ENCODE measurements at regions not wholly inside any gene's neighbourhood (a gene's known extent, or its start where the extent isn't known, plus 50 kb on each side); places are given as distances from the start of the nearest gene placed in this dataset.
"Not testable (repeated sequence)": the region's sequence is repeated elsewhere in the genome, so short reads cannot be mapped to it uniquely, and the experiment has no call there.

DNA sequence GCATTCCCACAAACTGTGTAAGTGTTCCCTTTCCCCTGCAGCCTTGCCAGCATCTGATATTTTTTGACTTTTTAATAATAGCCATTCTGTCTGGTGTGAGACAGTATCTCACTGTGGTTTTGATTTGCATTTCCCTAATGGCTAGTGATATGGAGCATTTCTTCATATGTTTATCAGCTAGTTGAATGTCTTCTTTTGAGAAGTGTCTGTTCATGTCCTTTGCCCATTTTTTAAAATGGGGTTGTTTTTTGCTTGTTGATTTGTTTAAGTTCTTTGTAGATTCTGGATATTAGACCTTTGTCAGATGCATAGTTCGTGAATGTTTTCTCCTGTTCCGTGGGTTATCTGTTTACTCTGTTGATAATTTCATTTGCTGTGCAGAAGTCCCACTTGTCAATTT, 492.8 kb downstream of the JRKL start:
- H3K9me1 ChIP-seq (replicated peaks; ENCODE audit: control insufficient read depth, extremely low read depth, insufficient read depth, low read length); POLR2A ChIA-PET; FAIRE-seq; H4K20me1 ChIP-seq (replicated peaks; ENCODE audit: control insufficient read depth, extremely low read depth, insufficient read depth, low read length); CTCF ChIA-PET; H3K4me2 ChIP-seq (ENCODE audit: insufficient read depth, low read length); intact Hi-C loops (cut with micrococcal nuclease); DNase-seq (ENCODE audit: low read depth, low spot score); H3K36me3 ChIP-seq (ENCODE audit: control insufficient read depth in 2 of 2, extremely low read depth in 1 of 2, insufficient read depth in 2 of 2, low read length in 2 of 2); H3K4me3 ChIP-seq (replicated peaks in 1 of 3; ENCODE audit: insufficient read depth in 1 of 3, low read depth in 1 of 3, low read length in 3 of 3); H3K9ac ChIP-seq (replicated peaks; ENCODE audit: extremely low read depth, insufficient read depth, low read length); H3K27me3 ChIP-seq (ENCODE audit: control insufficient read depth in 2 of 2, insufficient read depth in 2 of 2, low read length in 2 of 2); H2AFZ ChIP-seq (ENCODE audit: low read depth, low read length); dilution Hi-C loops (cut with MboI; ENCODE audit: extremely low pct_ligation_motif_present, low sequenced_read_pairs); BruUV-seq (replicated peaks); H3K9me3 ChIP-seq (replicated peaks; ENCODE audit: control insufficient read depth, insufficient read depth, low read length); H3K27ac ChIP-seq (ENCODE audit: insufficient read depth, low read depth, low read length); H3K79me2 ChIP-seq (ENCODE audit: control insufficient read depth, insufficient read depth, low read length); H3K4me1 ChIP-seq (ENCODE audit: control insufficient read depth, extremely low read depth, insufficient read depth, low read length): not testable (repeated sequence)

GRCh38 chr11:96885405-96885804, 495.6 kb downstream of the JRKL start:
- FAIRE-seq (no peak), DNase-seq (ENCODE audit: low read depth, low spot score) (no peak)
- Histone ChIP-seq H3K27ac (ENCODE audit: insufficient read depth, low read depth, low read length) (no peak overlapping the region), H3K79me2 (ENCODE audit: control insufficient read depth, insufficient read depth, low read length) (no peaks in the 10 kb centered on the region), H3K9me3 (replicated peaks; ENCODE audit: control insufficient read depth, insufficient read depth, low read length) (no peaks in the 10 kb centered on the region), H3K36me3 (ENCODE audit: control insufficient read depth in 2 of 2, extremely low read depth in 1 of 2, insufficient read depth in 2 of 2, low read length in 2 of 2) (no peaks in the 10 kb centered on the region), H3K4me2 (ENCODE audit: insufficient read depth, low read length) (no peak overlapping the region), H3K9ac (replicated peaks; ENCODE audit: extremely low read depth, insufficient read depth, low read length) (no peak overlapping the region), H3K4me3 (replicated peaks in 1 of 3; ENCODE audit: insufficient read depth in 1 of 3, low read depth in 1 of 3, low read length in 3 of 3) (no peak overlapping the region), H2AFZ (ENCODE audit: low read depth, low read length) (no peak overlapping the region), H4K20me1 (replicated peaks; ENCODE audit: control insufficient read depth, extremely low read depth, insufficient read depth, low read length) (no peaks in the 10 kb centered on the region), H3K27me3 (ENCODE audit: control insufficient read depth in 2 of 2, insufficient read depth in 2 of 2, low read length in 2 of 2) (no peaks in the 10 kb centered on the region), H3K9me1 (replicated peaks; ENCODE audit: control insufficient read depth, extremely low read depth, insufficient read depth, low read length) (no peaks in the 10 kb centered on the region), H3K4me1 (ENCODE audit: control insufficient read depth, extremely low read depth, insufficient read depth, low read length) (no peaks in the 10 kb centered on the region)
- ChIA-PET CTCF (no interaction called here), POLR2A (no interaction called here)
- TF ChIP-seq JUN (IDR thresholded peaks at IDR 0.05; ENCODE audit: borderline replicate concordance, insufficient read depth, insufficient read length, low read depth) = no peak
- TF ChIP-seq EZH2 (IDR thresholded peaks at IDR 0.05; ENCODE audit: borderline replicate concordance, low read depth, low read length, severe bottlenecking) = no peak
- TF ChIP-seq FOS (IDR thresholded peaks at IDR 0.05; ENCODE audit: borderline replicate concordance, insufficient read depth, low read length) = no peak
- no peak for TF ChIP-seq POLR2A (IDR thresholded peaks at IDR 0.05; ENCODE audit: low read depth, low read length)
- TF ChIP-seq POLR2AphosphoS5 (IDR thresholded peaks at IDR 0.05; ENCODE audit: insufficient read depth, low read depth, low read length) = no peak
- TF ChIP-seq, protein P1, sequence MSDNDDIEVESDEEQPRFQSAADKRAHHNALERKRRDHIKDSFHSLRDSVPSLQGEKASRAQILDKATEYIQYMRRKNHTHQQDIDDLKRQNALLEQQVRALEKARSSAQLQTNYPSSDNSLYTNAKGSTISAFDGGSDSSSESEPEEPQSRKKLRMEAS (IDR thresholded peaks at IDR 0.05; ENCODE audit: insufficient read depth, insufficient read length) = no peak
- no peak for TF ChIP-seq GATA2 (IDR thresholded peaks at IDR 0.05; ENCODE audit: insufficient read depth, insufficient read length, low read depth, low read length)
- TF ChIP-seq, protein P2, sequence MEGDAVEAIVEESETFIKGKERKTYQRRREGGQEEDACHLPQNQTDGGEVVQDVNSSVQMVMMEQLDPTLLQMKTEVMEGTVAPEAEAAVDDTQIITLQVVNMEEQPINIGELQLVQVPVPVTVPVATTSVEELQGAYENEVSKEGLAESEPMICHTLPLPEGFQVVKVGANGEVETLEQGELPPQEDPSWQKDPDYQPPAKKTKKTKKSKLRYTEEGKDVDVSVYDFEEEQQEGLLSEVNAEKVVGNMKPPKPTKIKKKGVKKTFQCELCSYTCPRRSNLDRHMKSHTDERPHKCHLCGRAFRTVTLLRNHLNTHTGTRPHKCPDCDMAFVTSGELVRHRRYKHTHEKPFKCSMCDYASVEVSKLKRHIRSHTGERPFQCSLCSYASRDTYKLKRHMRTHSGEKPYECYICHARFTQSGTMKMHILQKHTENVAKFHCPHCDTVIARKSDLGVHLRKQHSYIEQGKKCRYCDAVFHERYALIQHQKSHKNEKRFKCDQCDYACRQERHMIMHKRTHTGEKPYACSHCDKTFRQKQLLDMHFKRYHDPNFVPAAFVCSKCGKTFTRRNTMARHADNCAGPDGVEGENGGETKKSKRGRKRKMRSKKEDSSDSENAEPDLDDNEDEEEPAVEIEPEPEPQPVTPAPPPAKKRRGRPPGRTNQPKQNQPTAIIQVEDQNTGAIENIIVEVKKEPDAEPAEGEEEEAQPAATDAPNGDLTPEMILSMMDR (IDR thresholded peaks at IDR 0.05; ENCODE audit: extremely low read depth in 1 of 2, insufficient read depth in 1 of 2, low read depth in 1 of 2, low read length in 2 of 2) = no peak
- no peak for TF ChIP-seq MYC (IDR thresholded peaks at IDR 0.05; ENCODE audit: low read depth, low read length)
- BruUV-seq (replicated peaks) = no TSS peak
- intact Hi-C loops (cut with micrococcal nuclease) = no loop called here
- dilution Hi-C loops (cut with MboI; ENCODE audit: extremely low pct_ligation_motif_present, low sequenced_read_pairs) = no loop called here

Data from endothelial cell of umbilical vein (primary cell).